Left renal cortex interstitium (tissue), 4 donors: ENCODE measurements at regions not wholly inside any gene's neighbourhood (a gene's known extent, or its start where the extent isn't known, plus 50 kb on each side); places are given as distances from the start of the nearest gene placed in this dataset.

Experiments used
- DNase-seq, 4 donors: peaks; one replicate each; pipeline ENCODE4 v3.0.0-alpha.2; 2013; ENCODE audit warnings: low read depth in 4 of 4, low spot score in 2 of 4, missing footprints in 1 of 4

- no peak for DNase-seq
Observed at GRCh38 chr6:50214937-50215336, 165.2 kb upstream of the DEFB112 start.

GRCh38 chr6:50217841-50218240 is 168.1 kb upstream of the DEFB112 start:
- no peak for DNase-seq

GRCh38 chr6:50236164-50236563 is 186.4 kb upstream of the DEFB112 start:
- DNase-seq: no peak

- DNase-seq: no peak
Observed at GRCh38 chr6:50239853-50240252, 190.1 kb upstream of the DEFB112 start.

GRCh38 chr6:50240986-50241385 is 191.3 kb upstream of the DEFB112 start:
- no peak for DNase-seq

- no peak for DNase-seq
Observed at GRCh38 chr6:50249493-50249892, 199.8 kb upstream of the DEFB112 start.

GRCh38 chr6:50257322-50257721 is 207.6 kb upstream of the DEFB112 start:
- no peak for DNase-seq

- DNase-seq: no peak
Observed at GRCh38 chr6:50259903-50260302, 210.2 kb upstream of the DEFB112 start.

GRCh38 chr6:50264995-50265571 is 215.4 kb upstream of the DEFB112 start:
- no peak for DNase-seq

GRCh38 chr6:50270415-50270814 is 220.7 kb upstream of the DEFB112 start:
- no peak for DNase-seq

GRCh38 chr6:50271266-50271665 is 221.5 kb upstream of the DEFB112 start:
- DNase-seq: no peak

- DNase-seq: no peak
Observed at GRCh38 chr6:50271817-50272216, 222.1 kb upstream of the DEFB112 start.

GRCh38 chr6:50272611-50273010 is 222.9 kb upstream of the DEFB112 start:
- DNase-seq: no peak

GRCh38 chr6:50276771-50277261 is 227.1 kb upstream of the DEFB112 start:
- no peak for DNase-seq

- DNase-seq: no peak
Observed at GRCh38 chr6:50277774-50278173, 228.0 kb upstream of the DEFB112 start.

- no peak for DNase-seq
Observed at GRCh38 chr6:50278663-50279062, 228.9 kb upstream of the DEFB112 start.

GRCh38 chr6:50285735-50286134 is 236.0 kb upstream of the DEFB112 start:
- no peak for DNase-seq

- no peak for DNase-seq
Observed at GRCh38 chr6:50288241-50288640, 238.5 kb upstream of the DEFB112 start.

- DNase-seq: no peak
Observed at GRCh38 chr6:50288881-50289280, 239.2 kb upstream of the DEFB112 start.

- DNase-seq: no peak
Observed at GRCh38 chr6:50289366-50289765, 239.6 kb upstream of the DEFB112 start.

- DNase-seq: no peak
Observed at GRCh38 chr6:50301307-50301706, 251.6 kb upstream of the DEFB112 start.

GRCh38 chr6:50305660-50306059 is 255.9 kb upstream of the DEFB112 start:
- no peak for DNase-seq

GRCh38 chr6:50318536-50318935 is 268.8 kb upstream of the DEFB112 start:
- no peak for DNase-seq
